Upper lobe of left lung (tissue), 4 donors: ENCODE measurements at regions not wholly inside any gene's neighbourhood (a gene's known extent, or its start where the extent isn't known, plus 50 kb on each side); places are given as distances from the start of the nearest gene placed in this dataset.

Experiments
- POLR2A ChIP-seq, 4 donors: fragments of 450-650 bp; IDR thresholded peaks; one replicate each; pipeline ENCODE4 v1.5.1; 2016 to 2017; ENCODE audit warnings: antibody characterized with exemption in 4 of 4, mild to moderate bottlenecking in 2 of 4
- POLR2AphosphoS5 ChIP-seq, 2 donors: sonication (generic); formaldehyde crosslinking; IDR thresholded peaks; one replicate each; pipeline ENCODE4 v1.5.1; 2017; ENCODE audit warnings: antibody characterized with exemption in 2 of 2
- TF ChIP-seq, protein P1 (sequence below), 6 experiments: fragments of 450-650 bp in 4 of 6; fragments of 200-600 bp in 2 of 6; sonication (generic) in 2 of 6; IDR thresholded peaks; one replicate each; pipeline ENCODE4 v1.5.1; 2016 to 2019; ENCODE audit warnings: antibody characterized with exemption in 6 of 6

- TF ChIP-seq POLR2A (IDR thresholded peaks at IDR 0.05), result no peak
- TF ChIP-seq, protein P1, sequence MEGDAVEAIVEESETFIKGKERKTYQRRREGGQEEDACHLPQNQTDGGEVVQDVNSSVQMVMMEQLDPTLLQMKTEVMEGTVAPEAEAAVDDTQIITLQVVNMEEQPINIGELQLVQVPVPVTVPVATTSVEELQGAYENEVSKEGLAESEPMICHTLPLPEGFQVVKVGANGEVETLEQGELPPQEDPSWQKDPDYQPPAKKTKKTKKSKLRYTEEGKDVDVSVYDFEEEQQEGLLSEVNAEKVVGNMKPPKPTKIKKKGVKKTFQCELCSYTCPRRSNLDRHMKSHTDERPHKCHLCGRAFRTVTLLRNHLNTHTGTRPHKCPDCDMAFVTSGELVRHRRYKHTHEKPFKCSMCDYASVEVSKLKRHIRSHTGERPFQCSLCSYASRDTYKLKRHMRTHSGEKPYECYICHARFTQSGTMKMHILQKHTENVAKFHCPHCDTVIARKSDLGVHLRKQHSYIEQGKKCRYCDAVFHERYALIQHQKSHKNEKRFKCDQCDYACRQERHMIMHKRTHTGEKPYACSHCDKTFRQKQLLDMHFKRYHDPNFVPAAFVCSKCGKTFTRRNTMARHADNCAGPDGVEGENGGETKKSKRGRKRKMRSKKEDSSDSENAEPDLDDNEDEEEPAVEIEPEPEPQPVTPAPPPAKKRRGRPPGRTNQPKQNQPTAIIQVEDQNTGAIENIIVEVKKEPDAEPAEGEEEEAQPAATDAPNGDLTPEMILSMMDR (IDR thresholded peaks at IDR 0.05), result no peak
- no peak for TF ChIP-seq POLR2AphosphoS5 (IDR thresholded peaks at IDR 0.05)
Observed at GRCh38 chr5:125433457-125433856, 687.0 kb upstream of the ZNF608 start.
